OCI-LY7 (cell line): ENCODE measurements at regions not wholly inside any gene's neighbourhood (a gene's known extent, or its start where the extent isn't known, plus 50 kb on each side); places are given as distances from the start of the nearest gene placed in this dataset.

Experiments
- BruUV-seq: library from RNA; stranded (reverse); fragments of 400-500 nt; replicated peaks from 2 replicates; lab custom pipeline; 2021; lab: Mats Ljungman, UMichigan
- CTCF ChIA-PET: fragments of 300-600 bp; sonication (Branson Sonifier 250); formaldehyde crosslinking; loops from one replicate; lab custom pipeline; 2022; ENCODE audit warnings: antibody characterized with exemption; ENCODE audit not compliant: unreplicated experiment; lab: Charles Lee
- POLR2A ChIA-PET: fragments of 300-600 bp; sonication (Branson Sonifier 250); formaldehyde crosslinking; loops from one replicate; lab custom pipeline; 2022; ENCODE audit warnings: antibody characterized with exemption; lab: Charles Lee
- DNase-seq: peaks from one replicate; pipeline ENCODE4 v3.0.0-alpha.2; 2015; ENCODE audit warnings: low spot score
- H2AFZ ChIP-seq: fragments of 200-600 bp; sonication (generic), shearing (Covaris generic); 2 replicates; pipeline ENCODE4 v1.6.1; 2014; ENCODE audit warnings: mild to moderate bottlenecking, antibody characterized with exemption, low read length, moderate library complexity
- H3K27ac ChIP-seq: fragments of 200-600 bp; sonication (generic); 2 replicates; pipeline ENCODE4 v1.5.1; 2014; ENCODE audit warnings: mixed run types, low read depth, mild to moderate bottlenecking, moderate library complexity, low read length, inconsistent platforms; ENCODE audit not compliant: poor library complexity, severe bottlenecking
- H3K36me3 ChIP-seq: fragments of 200-600 bp; sonication (generic); 2 replicates; pipeline ENCODE4 v1.6.1; 2014; ENCODE audit warnings: mild to moderate bottlenecking, antibody characterized with exemption, low read length, moderate library complexity, mixed read lengths; ENCODE audit not compliant: insufficient read depth
- H3K4me1 ChIP-seq: fragments of 200-600 bp; sonication (generic); 2 replicates; pipeline ENCODE4 v1.5.1; 2014; ENCODE audit warnings: mild to moderate bottlenecking, low read length; ENCODE audit not compliant: insufficient read depth, poor library complexity, severe bottlenecking
- H3K4me2 ChIP-seq: fragments of 200-600 bp; sonication (generic); 2 replicates; pipeline ENCODE4 v1.6.1; 2014; ENCODE audit warnings: mild to moderate bottlenecking, low read length
- H3K4me3 ChIP-seq: fragments of 200-600 bp; sonication (generic); 2 replicates; pipeline ENCODE4 v1.5.1; 2014; ENCODE audit warnings: mild to moderate bottlenecking, low read depth, low read length; ENCODE audit not compliant: poor library complexity, severe bottlenecking
- H3K79me2 ChIP-seq: fragments of 200-600 bp; sonication (generic); 2 replicates; pipeline ENCODE4 v1.6.1; 2016; ENCODE audit warnings: low read depth, mild to moderate bottlenecking, low read length, moderate library complexity, mixed read lengths; ENCODE audit not compliant: insufficient read depth
- H3K9me2 ChIP-seq: fragments of 200-600 bp; sonication (generic); 2 replicates; pipeline ENCODE4 v1.6.1; 2016; ENCODE audit warnings: mild to moderate bottlenecking, low read length, mixed read lengths; ENCODE audit not compliant: insufficient read depth
- H3K9me3 ChIP-seq: fragments of 200-600 bp; sonication (generic); 2 replicates; pipeline ENCODE4 v1.6.1; 2014; ENCODE audit warnings: mild to moderate bottlenecking, mixed run types, low read length, mixed read lengths
- H4K20me1 ChIP-seq: fragments of 200-600 bp; sonication (generic); 2 replicates; pipeline ENCODE4 v1.6.1; 2014; ENCODE audit warnings: mild to moderate bottlenecking, antibody characterized with exemption, low read length, moderate library complexity, mixed read lengths; ENCODE audit not compliant: insufficient read depth
- EZH2phosphoT487 ChIP-seq: fragments of 200-600 bp; sonication (generic); IDR thresholded peaks from 2 replicates; pipeline ENCODE4 v1.6.1; 2018; ENCODE audit warnings: low read depth, borderline replicate concordance, mild to moderate bottlenecking, mixed run types, antibody characterized with exemption, low read length, moderate library complexity, mixed read lengths
- intact Hi-C: fragments of 100-400 bp; cut with micrococcal nuclease; formaldehyde crosslinking; loops from one replicate; pipeline ENCODE4 v1.10.0; 2022; ENCODE audit not compliant: unreplicated experiment
- TF ChIP-seq, protein P1 (sequence below): fragments of 200-600 bp; sonication (generic); conservative IDR thresholded peaks from 2 replicates; pipeline ENCODE4 v1.5.1; 2014; ENCODE audit warnings: mild to moderate bottlenecking, antibody characterized with exemption, low read length, moderate library complexity, mixed read lengths

DNA sequence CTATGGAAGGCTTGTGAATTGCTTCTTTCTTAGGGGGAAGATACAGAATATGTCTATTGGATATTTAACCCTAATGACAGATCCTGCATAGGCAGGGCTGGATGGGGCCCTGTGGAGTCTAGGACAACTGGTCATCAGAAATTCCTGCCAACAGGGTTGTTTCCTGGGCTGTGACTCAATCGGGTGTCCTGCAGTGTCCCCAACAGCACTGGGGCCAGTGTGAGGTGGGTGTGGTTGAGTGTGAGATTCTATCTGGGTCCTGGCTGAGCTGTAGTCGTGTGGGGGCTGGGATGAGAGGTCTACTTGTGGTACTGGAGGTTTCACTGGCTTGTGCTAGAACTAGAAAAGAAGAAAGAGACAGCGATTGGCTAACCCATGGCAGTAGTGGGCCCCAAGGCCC lies 87.3 kb upstream of the WDR1 start:
- no peak for DNase-seq
- CTCF ChIA-PET, result no interaction called here
- Histone ChIP-seq H3K27ac (no peak overlapping the region), H3K79me2 (no peaks in the 10 kb centered on the region), H4K20me1 (no peaks in the 10 kb centered on the region), H3K4me3 (no peak overlapping the region), H3K4me1 (no peaks in the 10 kb centered on the region), H3K4me2 (no peak overlapping the region), H3K36me3 (no peaks in the 10 kb centered on the region), H3K9me3 (no peaks in the 10 kb centered on the region), H3K9me2 (no peaks in the 10 kb centered on the region), H2AFZ (no peak overlapping the region)
- BruUV-seq, result no TSS peak
- POLR2A ChIA-PET, result no interaction called here
- TF ChIP-seq, protein P1, sequence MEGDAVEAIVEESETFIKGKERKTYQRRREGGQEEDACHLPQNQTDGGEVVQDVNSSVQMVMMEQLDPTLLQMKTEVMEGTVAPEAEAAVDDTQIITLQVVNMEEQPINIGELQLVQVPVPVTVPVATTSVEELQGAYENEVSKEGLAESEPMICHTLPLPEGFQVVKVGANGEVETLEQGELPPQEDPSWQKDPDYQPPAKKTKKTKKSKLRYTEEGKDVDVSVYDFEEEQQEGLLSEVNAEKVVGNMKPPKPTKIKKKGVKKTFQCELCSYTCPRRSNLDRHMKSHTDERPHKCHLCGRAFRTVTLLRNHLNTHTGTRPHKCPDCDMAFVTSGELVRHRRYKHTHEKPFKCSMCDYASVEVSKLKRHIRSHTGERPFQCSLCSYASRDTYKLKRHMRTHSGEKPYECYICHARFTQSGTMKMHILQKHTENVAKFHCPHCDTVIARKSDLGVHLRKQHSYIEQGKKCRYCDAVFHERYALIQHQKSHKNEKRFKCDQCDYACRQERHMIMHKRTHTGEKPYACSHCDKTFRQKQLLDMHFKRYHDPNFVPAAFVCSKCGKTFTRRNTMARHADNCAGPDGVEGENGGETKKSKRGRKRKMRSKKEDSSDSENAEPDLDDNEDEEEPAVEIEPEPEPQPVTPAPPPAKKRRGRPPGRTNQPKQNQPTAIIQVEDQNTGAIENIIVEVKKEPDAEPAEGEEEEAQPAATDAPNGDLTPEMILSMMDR, result no peak
- TF ChIP-seq EZH2phosphoT487, result no peak
- intact Hi-C loops, result no loop called here

DNA sequence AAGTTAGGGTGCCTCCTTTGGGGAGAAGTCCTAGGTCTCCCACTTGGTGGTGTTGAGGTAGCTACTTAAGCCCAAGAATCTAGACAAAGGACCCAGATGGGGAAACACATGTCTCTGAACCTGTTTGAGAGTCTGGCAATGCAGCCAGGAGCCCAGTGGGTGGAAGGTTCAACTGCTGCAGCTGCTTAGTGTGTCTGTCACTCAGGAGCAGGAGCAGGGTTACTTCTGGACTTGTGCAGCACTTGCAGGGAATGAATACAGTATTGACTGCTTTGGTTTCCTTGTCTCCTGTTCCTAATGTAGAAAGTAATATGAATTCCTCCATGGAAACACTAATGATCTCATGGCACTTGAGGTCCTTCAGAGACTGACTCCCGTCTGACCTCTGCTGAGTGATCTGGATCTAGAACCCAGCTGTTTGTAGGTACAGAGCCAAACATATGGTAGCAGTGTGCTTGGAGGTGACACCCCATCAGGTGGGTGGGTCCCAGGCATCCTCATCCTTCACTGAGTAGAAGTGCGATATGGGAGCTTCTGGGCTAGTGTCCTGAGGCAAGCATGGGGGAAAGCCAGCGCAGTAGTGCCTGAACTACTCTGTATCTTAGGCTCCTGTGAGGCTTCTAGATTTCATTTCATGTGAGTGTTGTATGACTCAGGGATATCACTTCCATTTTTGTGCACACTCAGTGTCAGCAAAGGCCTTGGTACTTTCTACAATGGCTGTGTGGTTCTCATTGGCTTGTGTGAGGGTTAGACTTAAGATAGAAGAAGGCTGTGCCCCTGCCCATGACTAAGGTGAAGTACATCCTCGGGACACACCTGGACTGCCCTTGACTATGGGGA lies 85.0 kb upstream of the WDR1 start:
- ChIA-PET POLR2A (no interaction called here), CTCF (no interaction called here)
- no peak overlapping the region for H2AFZ ChIP-seq
- H3K79me2 ChIP-seq, result no peaks in the 10 kb centered on the region
- H3K36me3 ChIP-seq, result no peaks in the 10 kb centered on the region
- DNase-seq, result no peak
- no peaks in the 10 kb centered on the region for H3K9me2 ChIP-seq
- no peak overlapping the region for H3K4me2 ChIP-seq
- H3K27ac ChIP-seq, result no peak overlapping the region
- BruUV-seq, result no TSS peak
- no peak overlapping the region for H3K4me3 ChIP-seq
- no peak for TF ChIP-seq EZH2phosphoT487
- TF ChIP-seq, protein P1, result no peak
- H3K4me1 ChIP-seq, result no peaks in the 10 kb centered on the region
- H3K9me3 ChIP-seq, result no peaks in the 10 kb centered on the region
- no peaks in the 10 kb centered on the region for H4K20me1 ChIP-seq
- intact Hi-C loops, result no loop called here

DNA sequence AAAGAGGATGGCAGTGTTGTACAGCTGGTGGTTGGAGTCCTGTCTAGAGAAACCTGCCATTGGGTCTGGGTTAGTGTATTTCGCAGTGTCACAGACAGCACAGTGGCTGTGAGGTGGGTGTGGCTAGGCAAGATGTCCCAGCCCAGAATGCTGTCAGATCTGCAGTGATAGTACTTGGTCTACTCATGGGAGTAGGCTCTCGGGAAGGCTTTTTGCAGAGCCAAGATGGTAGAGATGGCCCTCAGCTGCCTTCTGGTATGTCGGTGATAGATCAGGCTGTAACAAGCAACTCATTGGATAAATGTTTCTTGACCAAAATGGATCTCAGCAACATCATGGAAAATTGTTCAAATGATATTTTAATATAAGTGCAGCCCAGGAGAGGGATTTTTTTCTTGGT lies 84.3 kb upstream of the WDR1 start:
- no peak overlapping the region for H3K4me2 ChIP-seq
- H3K79me2 ChIP-seq, result no peaks in the 10 kb centered on the region
- no peaks in the 10 kb centered on the region for H3K9me3 ChIP-seq
- POLR2A ChIA-PET, result no interaction called here
- H2AFZ ChIP-seq, result no peak overlapping the region
- TF ChIP-seq, protein P1, result no peak
- no peak for TF ChIP-seq EZH2phosphoT487
- no peak overlapping the region for H3K27ac ChIP-seq
- CTCF ChIA-PET, result no interaction called here
- intact Hi-C loops, result no loop called here
- no peaks in the 10 kb centered on the region for H3K9me2 ChIP-seq
- no peaks in the 10 kb centered on the region for H3K4me1 ChIP-seq
- H3K36me3 ChIP-seq, result no peaks in the 10 kb centered on the region
- H4K20me1 ChIP-seq, result no peaks in the 10 kb centered on the region
- H3K4me3 ChIP-seq, result no peak overlapping the region
- DNase-seq, result no peak
- BruUV-seq, result no TSS peak
